Skeletal muscle cell (primary cell): ENCODE measurements at regions not wholly inside any gene's neighbourhood (a gene's known extent, or its start where the extent isn't known, plus 50 kb on each side); places are given as distances from the start of the nearest gene placed in this dataset.

Experiments
- DNase-seq: peaks from one replicate; pipeline ENCODE4 v3.0.0-alpha.2; 2010; ENCODE audit warnings: low read depth
- H3K4me3 ChIP-seq: 2 replicates; pipeline ENCODE4 v1.5.1; 2011; ENCODE audit warnings: low read depth, mild to moderate bottlenecking, control low read depth, low read length, moderate library complexity

GRCh38 chr15:27673766-27674445, 425.2 kb downstream of the OCA2 start:
- no peak overlapping the region for H3K4me3 ChIP-seq
- no peak for DNase-seq

DNA sequence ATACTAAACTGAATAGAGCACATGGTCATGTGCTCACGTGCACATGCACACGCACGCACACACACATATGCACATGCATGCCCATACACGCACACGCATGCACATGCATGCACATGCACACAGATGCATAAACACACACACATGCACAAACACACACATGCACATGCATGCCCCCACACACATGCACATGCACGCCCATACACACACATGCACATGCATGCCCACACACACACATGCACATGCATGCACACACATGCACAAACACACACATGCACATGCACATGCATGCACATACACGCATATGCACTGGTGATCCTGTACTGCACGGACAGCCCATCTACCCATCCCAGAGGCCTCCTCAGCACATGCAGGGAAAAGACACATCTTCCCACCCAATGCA, 426.6 kb downstream of the OCA2 start:
- H3K4me3 ChIP-seq: no peak overlapping the region
- no peak for DNase-seq

DNA sequence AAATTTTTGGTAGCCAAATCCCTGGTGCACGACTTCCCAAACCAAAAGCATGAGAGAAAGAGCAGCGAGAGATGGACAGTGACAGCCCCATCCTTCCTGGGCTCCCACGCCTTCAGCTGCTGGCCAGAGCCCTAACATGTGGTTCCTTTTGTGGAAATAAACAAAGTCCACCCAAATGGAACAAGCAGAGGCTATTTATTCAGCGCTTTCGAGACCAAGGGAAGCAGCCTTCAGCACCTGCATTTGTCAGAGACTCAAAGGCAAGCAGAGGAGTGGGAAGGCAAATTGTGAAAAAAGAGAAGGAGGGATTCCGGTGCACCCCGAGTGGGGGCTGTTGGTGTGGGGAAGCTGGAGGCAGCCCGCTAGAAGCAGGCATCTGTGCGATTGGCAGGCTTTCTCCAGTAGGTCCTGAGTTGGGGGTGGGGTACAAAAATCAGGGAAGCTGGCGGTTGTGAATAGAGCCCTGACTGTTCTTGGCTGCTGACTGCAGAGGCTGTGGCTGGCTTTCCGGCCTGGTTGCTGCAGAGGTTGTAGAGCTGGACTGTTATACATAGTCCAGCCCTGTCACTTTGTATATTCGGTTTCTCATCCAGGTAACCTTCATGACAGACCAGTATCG, 427.2 kb downstream of the OCA2 start:
- DNase-seq: no peak

GRCh38 chr15:27670486-27671209, 428.5 kb downstream of the OCA2 start:
- DNase-seq: no peak
- no peak overlapping the region for H3K4me3 ChIP-seq

More for the DNA sequence above, 427.2 kb downstream of the OCA2 start:
- no peak overlapping the region for H3K4me3 ChIP-seq

GRCh38 chr15:27669641-27670040, 429.5 kb downstream of the OCA2 start:
- DNase-seq: no peak
- no peak overlapping the region for H3K4me3 ChIP-seq

GRCh38 chr15:27668471-27669220, 430.5 kb downstream of the OCA2 start:
- DNase-seq: no peak
- H3K4me3 ChIP-seq: no peak overlapping the region

DNA sequence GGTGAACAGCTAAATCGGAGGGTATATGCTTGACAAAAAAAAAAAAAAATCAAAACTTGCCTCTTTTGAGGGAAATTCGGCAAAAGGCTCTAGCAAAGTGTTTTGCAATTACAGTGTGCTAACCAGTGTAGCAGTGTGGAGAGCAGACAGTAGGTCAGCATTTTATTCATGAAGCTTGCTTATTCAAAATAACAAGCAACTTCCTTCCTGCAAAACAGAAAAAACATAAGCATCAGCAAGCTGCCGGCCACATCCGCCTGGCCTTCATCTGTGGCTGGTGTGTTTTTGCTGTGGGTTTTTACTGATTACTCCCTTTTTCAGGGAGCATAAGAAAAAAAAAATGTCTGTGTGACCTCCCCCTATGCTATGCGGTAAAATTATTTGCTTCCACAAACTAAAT, 434.1 kb downstream of the OCA2 start:
- H3K4me3 ChIP-seq: no peak overlapping the region
- DNase-seq: no peak

GRCh38 chr15:27662892-27663291, 436.2 kb downstream of the OCA2 start:
- H3K4me3 ChIP-seq: no peak overlapping the region
- no peak for DNase-seq

- no peak overlapping the region for H3K4me3 ChIP-seq
- no peak for DNase-seq
Observed at GRCh38 chr15:27660676-27661075, 438.4 kb downstream of the OCA2 start.

GRCh38 chr15:27656296-27656987, 442.7 kb downstream of the OCA2 start:
- DNase-seq: no peak
- no peak overlapping the region for H3K4me3 ChIP-seq

GRCh38 chr15:27655056-27655455, 444.1 kb downstream of the OCA2 start:
- H3K4me3 ChIP-seq: no peak overlapping the region
- no peak for DNase-seq

DNA sequence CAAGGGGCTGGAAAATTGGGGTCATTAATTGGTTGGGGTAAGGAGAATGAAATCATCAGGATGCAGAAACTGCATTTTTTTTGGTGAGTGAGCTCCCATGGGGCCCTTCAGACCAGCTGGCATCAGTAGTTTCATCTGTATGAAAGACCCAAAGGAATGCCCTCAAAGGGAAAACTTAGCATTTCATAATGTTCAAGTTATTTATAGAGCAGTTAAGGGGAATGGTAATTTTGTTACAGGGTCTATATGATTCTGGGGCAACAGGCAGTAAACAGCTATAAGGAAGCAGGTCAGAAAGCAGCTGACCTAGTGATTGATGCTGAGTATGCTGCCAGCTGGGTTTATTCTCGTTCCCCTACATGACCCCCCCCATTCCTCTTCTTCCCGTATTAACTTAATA, 448.9 kb downstream of the OCA2 start:
- DNase-seq: no peak
- no peak overlapping the region for H3K4me3 ChIP-seq

DNA sequence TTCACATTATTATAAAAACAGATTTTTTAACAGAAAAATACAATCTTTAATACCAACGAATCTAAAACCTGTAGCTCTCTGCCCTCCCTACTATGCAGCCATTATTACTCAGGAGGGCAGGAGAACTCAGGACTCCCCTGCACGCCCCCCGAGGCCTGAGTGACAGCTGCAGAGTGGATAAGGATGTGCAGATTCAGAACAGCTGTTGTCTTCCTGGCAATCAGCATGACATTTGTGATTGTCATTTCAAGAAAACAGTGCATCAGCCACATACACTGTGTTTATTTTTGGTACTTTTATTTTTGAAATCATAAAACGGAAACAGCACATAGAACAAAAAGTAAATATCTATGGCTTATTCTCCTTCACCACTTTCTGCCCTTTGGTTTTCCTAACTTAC, 450.8 kb downstream of the OCA2 start:
- DNase-seq: no peak
- no peak overlapping the region for H3K4me3 ChIP-seq

DNA sequence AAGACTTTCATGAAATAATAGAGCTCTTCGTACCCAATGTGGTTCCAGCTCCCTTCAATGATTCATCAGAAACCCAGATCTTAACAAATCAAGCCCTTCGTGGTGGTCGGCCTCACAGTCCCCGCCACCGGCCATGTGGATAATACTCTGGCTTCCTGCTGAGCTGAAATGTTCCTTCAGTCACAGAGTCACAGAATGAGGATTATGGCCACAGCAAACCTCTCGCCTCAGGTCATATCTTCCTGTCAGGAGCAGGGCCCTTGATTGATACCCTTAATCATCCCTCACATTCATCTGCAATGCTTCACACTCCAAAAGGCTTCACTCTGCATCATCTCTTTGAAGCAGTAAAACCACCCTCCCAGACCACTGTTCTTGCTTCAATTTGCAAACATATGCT, 452.6 kb downstream of the OCA2 start:
- H3K4me3 ChIP-seq: no peak overlapping the region
- no peak for DNase-seq

- H3K4me3 ChIP-seq: no peak overlapping the region
- DNase-seq: no peak
Observed at GRCh38 chr15:27645672-27646071, 453.4 kb downstream of the OCA2 start.

DNA sequence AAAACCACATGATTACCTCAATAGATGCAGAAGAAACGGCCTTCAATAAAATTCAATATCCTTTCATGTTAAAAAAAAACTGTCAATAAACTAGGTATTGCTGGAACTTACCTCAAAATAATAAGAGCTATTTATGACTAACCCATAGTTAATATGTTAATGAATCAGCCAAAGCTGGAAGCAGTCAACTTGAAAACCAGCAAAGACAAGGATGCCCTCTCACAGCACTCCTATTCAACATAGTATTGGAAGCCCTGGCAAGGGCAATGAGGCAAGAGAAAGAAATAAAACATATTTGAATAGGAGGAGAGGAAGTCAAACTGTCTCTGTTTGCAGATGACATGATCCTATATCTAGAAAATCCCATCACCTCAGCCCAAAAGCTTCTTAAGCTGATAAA, 456.1 kb downstream of the OCA2 start:
- H3K4me3 ChIP-seq: no peak overlapping the region
- DNase-seq: no peak

DNA sequence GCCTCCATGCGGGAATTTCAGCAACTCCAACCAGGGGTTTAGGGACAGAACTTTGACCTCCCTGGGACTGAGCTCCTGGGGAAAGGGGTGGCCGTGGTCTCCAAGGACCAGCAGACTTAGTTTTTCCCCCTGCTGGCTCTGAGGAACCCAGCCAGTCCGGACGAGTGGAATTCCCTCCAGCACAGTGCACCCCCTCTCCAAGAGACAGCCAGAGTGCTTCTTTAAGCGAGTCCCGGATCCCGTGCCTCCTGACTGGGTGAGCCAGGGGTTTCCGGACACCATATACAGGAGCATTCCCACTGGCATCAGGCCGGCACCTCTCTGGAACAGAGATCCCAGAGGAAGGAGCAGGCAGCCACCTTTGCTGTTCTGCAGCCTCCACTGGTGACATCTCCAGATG, 459.5 kb downstream of the OCA2 start:
- no peak for DNase-seq
- H3K4me3 ChIP-seq: no peak overlapping the region

- H3K4me3 ChIP-seq: no peak overlapping the region
- DNase-seq: no peak
Observed at GRCh38 chr15:27638958-27639357, 460.2 kb downstream of the OCA2 start.

- DNase-seq: no peak
- H3K4me3 ChIP-seq: no peak overlapping the region
Observed at GRCh38 chr15:27635916-27636315, 463.2 kb downstream of the OCA2 start.

- no peak for DNase-seq
- no peak overlapping the region for H3K4me3 ChIP-seq
Observed at GRCh38 chr15:27628486-27628885, 470.6 kb downstream of the OCA2 start.
